Lower leg skin (tissue), 3 donors: ENCODE measurements at regions not wholly inside any gene's neighbourhood (a gene's known extent, or its start where the extent isn't known, plus 50 kb on each side); places are given as distances from the start of the nearest gene placed in this dataset.
"Not testable (repeated sequence)": the region's sequence is repeated elsewhere in the genome, so short reads cannot be mapped to it uniquely, and the experiment has no call there.

Experiments
- POLR2A ChIP-seq, 2 donors: fragments of 450-650 bp; IDR thresholded peaks; one replicate each; pipeline ENCODE4 v1.6.1; 2016 to 2017; ENCODE audit warnings: antibody characterized with exemption in 2 of 2, mild to moderate bottlenecking in 1 of 2, moderate library complexity in 1 of 2
- TF ChIP-seq, protein P1 (sequence below), 3 donors: fragments of 450-650 bp; IDR thresholded peaks; one replicate each; pipeline ENCODE4 v1.5.1; 2016; ENCODE audit warnings: antibody characterized with exemption in 3 of 3, mild to moderate bottlenecking in 3 of 3, moderate library complexity in 2 of 3

DNA sequence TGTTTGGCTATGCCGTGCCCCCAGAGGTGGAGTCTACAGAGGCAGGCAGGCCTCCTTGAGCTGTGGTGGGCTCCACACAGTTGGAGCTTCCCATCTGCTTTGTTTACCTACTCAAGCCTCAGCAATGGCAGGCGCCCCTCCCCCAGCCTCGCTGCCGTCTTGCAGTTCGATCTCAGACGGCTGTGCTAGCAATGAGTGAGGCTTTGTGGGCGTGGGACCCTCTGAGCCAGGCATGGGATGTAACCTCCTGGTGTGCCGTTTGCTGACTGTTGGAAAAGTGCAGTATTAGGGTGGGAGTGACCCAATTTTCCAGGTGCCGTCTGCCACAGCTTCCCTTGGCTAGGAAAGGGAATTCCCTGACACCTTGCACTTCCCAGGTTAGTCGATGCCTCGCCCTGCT lies 652.8 kb upstream of the EEF2KMT start:
- TF ChIP-seq, protein P1, sequence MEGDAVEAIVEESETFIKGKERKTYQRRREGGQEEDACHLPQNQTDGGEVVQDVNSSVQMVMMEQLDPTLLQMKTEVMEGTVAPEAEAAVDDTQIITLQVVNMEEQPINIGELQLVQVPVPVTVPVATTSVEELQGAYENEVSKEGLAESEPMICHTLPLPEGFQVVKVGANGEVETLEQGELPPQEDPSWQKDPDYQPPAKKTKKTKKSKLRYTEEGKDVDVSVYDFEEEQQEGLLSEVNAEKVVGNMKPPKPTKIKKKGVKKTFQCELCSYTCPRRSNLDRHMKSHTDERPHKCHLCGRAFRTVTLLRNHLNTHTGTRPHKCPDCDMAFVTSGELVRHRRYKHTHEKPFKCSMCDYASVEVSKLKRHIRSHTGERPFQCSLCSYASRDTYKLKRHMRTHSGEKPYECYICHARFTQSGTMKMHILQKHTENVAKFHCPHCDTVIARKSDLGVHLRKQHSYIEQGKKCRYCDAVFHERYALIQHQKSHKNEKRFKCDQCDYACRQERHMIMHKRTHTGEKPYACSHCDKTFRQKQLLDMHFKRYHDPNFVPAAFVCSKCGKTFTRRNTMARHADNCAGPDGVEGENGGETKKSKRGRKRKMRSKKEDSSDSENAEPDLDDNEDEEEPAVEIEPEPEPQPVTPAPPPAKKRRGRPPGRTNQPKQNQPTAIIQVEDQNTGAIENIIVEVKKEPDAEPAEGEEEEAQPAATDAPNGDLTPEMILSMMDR (IDR thresholded peaks at IDR 0.05): not testable (repeated sequence)
- TF ChIP-seq POLR2A (IDR thresholded peaks at IDR 0.05): not testable (repeated sequence)
